ENCODE measurements at regions not wholly inside any gene's neighbourhood (a gene's known extent, or its start where the extent isn't known, plus 50 kb on each side); places are given as distances from the start of the nearest gene placed in this dataset.
"Not testable (repeated sequence)": the region's sequence is repeated elsewhere in the genome, so short reads cannot be mapped to it uniquely, and the experiment has no call there.

- DNase-seq, result no peak
Observed at GRCh38 chr3:86547692-86548091, 443.3 kb downstream of the VGLL3 start.

GRCh38 chr3:86537171-86537570 is 453.8 kb downstream of the VGLL3 start:
- no peak for DNase-seq

GRCh38 chr3:86519819-86520218 is 471.1 kb downstream of the VGLL3 start:
- no peak for DNase-seq

- DNase-seq, result no peak
Observed at GRCh38 chr3:86481636-86482035, 509.3 kb downstream of the VGLL3 start.

GRCh38 chr3:86481031-86481430 is 509.9 kb downstream of the VGLL3 start:
- DNase-seq, result no peak

- no peak for DNase-seq
Observed at GRCh38 chr3:86464180-86464579, 526.8 kb downstream of the VGLL3 start.

GRCh38 chr3:86451749-86452148 is 539.2 kb downstream of the VGLL3 start:
- DNase-seq, result no peak

- DNase-seq, result no peak
Observed at GRCh38 chr3:86438544-86438943, 552.4 kb downstream of the VGLL3 start.

- no peak for DNase-seq
Observed at GRCh38 chr3:86427343-86427742, 563.6 kb downstream of the VGLL3 start.

- DNase-seq, result no peak
Observed at GRCh38 chr3:86420990-86421739, 569.8 kb downstream of the VGLL3 start.

- no peak for DNase-seq
Observed at GRCh38 chr3:86418861-86419260, 572.1 kb downstream of the VGLL3 start.

GRCh38 chr3:86416334-86416733 is 574.6 kb downstream of the VGLL3 start:
- no peak for DNase-seq

- no peak for DNase-seq
Observed at GRCh38 chr3:86413645-86414044, 577.3 kb downstream of the VGLL3 start.

- no peak for DNase-seq
Observed at GRCh38 chr3:86410587-86410986, 580.4 kb downstream of the VGLL3 start.

GRCh38 chr3:86389759-86390158 is 601.2 kb downstream of the VGLL3 start:
- not testable (repeated sequence) for DNase-seq

- DNase-seq, result no peak
Observed at GRCh38 chr3:86388820-86389219, 602.1 kb downstream of the VGLL3 start.

- DNase-seq, result no peak
Observed at GRCh38 chr3:86382556-86382955, 608.4 kb downstream of the VGLL3 start.

- DNase-seq, result no peak
Observed at GRCh38 chr3:86381247-86381646, 609.7 kb downstream of the VGLL3 start.

GRCh38 chr3:86379280-86379679 is 611.7 kb downstream of the VGLL3 start:
- no peak for DNase-seq

- DNase-seq, result no peak
Observed at GRCh38 chr3:86378829-86379228, 612.1 kb downstream of the VGLL3 start.

- DNase-seq, result not testable (repeated sequence)
Observed at GRCh38 chr3:86335566-86335965, 655.4 kb downstream of the VGLL3 start.

- no peak for DNase-seq
Observed at GRCh38 chr3:86333636-86334035, 657.3 kb downstream of the VGLL3 start.

GRCh38 chr3:86303935-86304334 is 687.0 kb downstream of the VGLL3 start:
- DNase-seq, result no peak

GRCh38 chr3:86282106-86282787 is 708.7 kb downstream of the VGLL3 start:
- no peak for DNase-seq

Data from fibroblast of skin of scalp (primary cell).